Panc1 (cell line): ENCODE measurements at regions not wholly inside any gene's neighbourhood (a gene's known extent, or its start where the extent isn't known, plus 50 kb on each side); places are given as distances from the start of the nearest gene placed in this dataset.

Source experiments
- ATAC-seq: fragments of 200-7000 bp; cut with Tn5 transposase; 2 replicates; pipeline ENCODE4 v1.9.1; 2020; ENCODE audit warnings: mild to moderate bottlenecking, moderate library complexity
- BruUV-seq: library from RNA; stranded (reverse); fragments of 400-500 nt; replicated peaks from 2 replicates; lab custom pipeline; 2021; lab: Mats Ljungman, UMichigan
- CTCF ChIA-PET: fragments of 300-600 bp; sonication (Branson Sonifier 250); formaldehyde crosslinking; loops from one replicate; lab custom pipeline; 2022; ENCODE audit warnings: antibody characterized with exemption; lab: Charles Lee
- POLR2A ChIA-PET: fragments of 300-600 bp; sonication (Branson Sonifier 250); formaldehyde crosslinking; loops from one replicate; lab custom pipeline; 2022; ENCODE audit warnings: antibody characterized with exemption; lab: Charles Lee
- DNase-seq: peaks from one replicate; pipeline ENCODE4 v3.0.0-alpha.2; 2010; ENCODE audit warnings: low read depth, low spot score
- H3K27ac ChIP-seq: 2 replicates; pipeline ENCODE4 v1.5.1; 2011; ENCODE audit warnings: mild to moderate bottlenecking, low read length, inconsistent platforms
- H3K27me3 ChIP-seq: fragments of 200-500 bp; sonication (Bioruptor generic); 2 replicates; pipeline ENCODE4 v1.6.0; 2014; ENCODE audit warnings: low read length, inconsistent platforms; ENCODE audit not compliant: control insufficient read depth, insufficient read depth
- H3K36me3 ChIP-seq: fragments of 200-500 bp; sonication (Bioruptor generic); 2 replicates; pipeline ENCODE4 v1.5.1; 2014; ENCODE audit warnings: inconsistent platforms, mild to moderate bottlenecking, low read length, moderate library complexity; ENCODE audit not compliant: control insufficient read depth, insufficient read depth
- H3K4me1 ChIP-seq: 2 replicates; pipeline ENCODE4 v1.5.1; 2011; ENCODE audit warnings: inconsistent platforms, mild to moderate bottlenecking, low read length, moderate library complexity; ENCODE audit not compliant: control insufficient read depth, insufficient read depth
- H3K4me3 ChIP-seq, 2 experiments: 2 replicates each; pipeline ENCODE4 v1.5.1; 2011 to 2012; ENCODE audit warnings: low read depth in 2 of 2, low read length in 2 of 2, mild to moderate bottlenecking in 2 of 2, inconsistent platforms in 1 of 2, moderate library complexity in 1 of 2
- H3K9me3 ChIP-seq: fragments of 200-500 bp; sonication (Bioruptor generic); 2 replicates; pipeline ENCODE4 v1.5.1; 2014; ENCODE audit warnings: low read depth, mild to moderate bottlenecking, inconsistent platforms, low read length, moderate library complexity; ENCODE audit not compliant: control insufficient read depth, insufficient read depth
- CTCF ChIP-seq: fragments of 450-650 bp; IDR thresholded peaks from 2 replicates; pipeline ENCODE4 v1.5.1; 2017; ENCODE audit warnings: mild to moderate bottlenecking
- POLR2AphosphoS5 ChIP-seq: IDR thresholded peaks from 2 replicates; pipeline ENCODE4 v1.6.1; 2012; ENCODE audit warnings: mild to moderate bottlenecking, low read depth, low read length, moderate library complexity
- REST ChIP-seq, 2 experiments: IDR thresholded peaks; 2 replicates each; pipeline ENCODE4 v1.6.1; 2011 to 2012; ENCODE audit warnings: low read depth in 2 of 2, control low read depth in 1 of 2, low read length in 1 of 2, mild to moderate bottlenecking in 1 of 2, moderate library complexity in 1 of 2; ENCODE audit not compliant: insufficient read depth in 1 of 2
- SIN3A ChIP-seq: IDR thresholded peaks from 2 replicates; pipeline ENCODE4 v1.6.1; 2012; ENCODE audit warnings: low read depth, mild to moderate bottlenecking, low read length, moderate library complexity, borderline replicate concordance; ENCODE audit not compliant: insufficient read depth
- TCF7L2 ChIP-seq: IDR thresholded peaks from 2 replicates; pipeline ENCODE4 v1.6.1; 2011; ENCODE audit warnings: mild to moderate bottlenecking, low read depth, low read length, inconsistent platforms
- in situ Hi-C: cut with HindIII; loops from 2 replicates; pipeline ENCODE4 v1.10.0; 2016; ENCODE audit warnings: low sequenced_read_pairs, low pct_unique_long_range_greater_than_20kb
- intact Hi-C: fragments of 100-400 bp; cut with micrococcal nuclease; formaldehyde crosslinking; loops from one replicate; pipeline ENCODE4 v1.10.0; 2022; ENCODE audit not compliant: unreplicated experiment

- intact Hi-C loops = no loop called here
- no peak for TF ChIP-seq REST (IDR thresholded peaks at IDR 0.05; ENCODE audit: insufficient read depth in 1 of 2, low read depth in 2 of 2, low read length in 1 of 2)
- TF ChIP-seq SIN3A = no peak
- TF ChIP-seq TCF7L2 = no peak
- no peak for TF ChIP-seq POLR2AphosphoS5
- no peak for TF ChIP-seq CTCF
- POLR2A ChIA-PET = no interaction called here
- Histone ChIP-seq H3K27me3 (no peaks in the 10 kb centered on the region), H3K4me1 (no peaks in the 10 kb centered on the region), H3K27ac (no peak overlapping the region), H3K4me3 (no peak overlapping the region), H3K9me3 (no peaks in the 10 kb centered on the region), H3K36me3 (no peaks in the 10 kb centered on the region)
- CTCF ChIA-PET = no interaction called here
- BruUV-seq = no TSS peak
- ATAC-seq (no peak), DNase-seq (no peak)
- in situ Hi-C loops = no loop called here
Measured at GRCh38 chr12:18151036-18151435, 61.0 kb upstream of the RERGL start.

- ChIA-PET CTCF (no interaction called here), POLR2A (no interaction called here)
- no peaks in the 10 kb centered on the region for H3K9me3 ChIP-seq
- no peak overlapping the region for H3K27ac ChIP-seq
- intact Hi-C loops = loop anchor here (10.0 kb wide), 1 partner anchor 176 kb away; no protein-coding TSS in a partner anchor
- ATAC-seq (no peak), DNase-seq (no peak)
- no peaks in the 10 kb centered on the region for H3K36me3 ChIP-seq
- TF ChIP-seq REST (IDR thresholded peaks at IDR 0.05; ENCODE audit: insufficient read depth in 1 of 2, low read depth in 2 of 2, low read length in 1 of 2) = no peak
- no peak for TF ChIP-seq TCF7L2
- TF ChIP-seq POLR2AphosphoS5 = no peak
- TF ChIP-seq SIN3A = no peak
- TF ChIP-seq CTCF = no peak
- H3K4me1 ChIP-seq = no peaks in the 10 kb centered on the region
- no peaks in the 10 kb centered on the region for H3K27me3 ChIP-seq
- BruUV-seq = no TSS peak
- in situ Hi-C loops = no loop called here
- no peak overlapping the region for H3K4me3 ChIP-seq
Measured at GRCh38 chr12:18148961-18149360, 59.0 kb upstream of the RERGL start.
